H1 (cell line): ENCODE measurements at regions not wholly inside any gene's neighbourhood (a gene's known extent, or its start where the extent isn't known, plus 50 kb on each side); places are given as distances from the start of the nearest gene placed in this dataset.

Source experiments
- CTCF ChIA-PET: fragments of 300-600 bp; sonication (Branson Sonifier 250); formaldehyde crosslinking; loops from one replicate; lab custom pipeline; 2021; ENCODE audit not compliant: partially characterized antibody; lab: Charles Lee
- POLR2A ChIA-PET: fragments of 300-600 bp; sonication (Branson Sonifier 250); formaldehyde crosslinking; loops from one replicate; lab custom pipeline; 2021; ENCODE audit warnings: inconsistent platforms; ENCODE audit not compliant: partially characterized antibody; lab: Charles Lee
- DNase-seq, 2 experiments: peaks; one replicate each; pipeline versions ENCODE4 v3.0.0 to v3.0.0-alpha.2; 2010 to 2022; ENCODE audit warnings: low spot score in 2 of 2, low read depth in 1 of 2, mixed read lengths in 1 of 2
- FAIRE-seq: peaks from 2 replicates; lab custom pipeline; 2011; peaks lifted over from hg19 to GRCh38; lab: Jason Lieb, UNC
- H2AFZ ChIP-seq: 2 replicates; pipeline ENCODE4 v1.8.1; 2012; ENCODE audit warnings: low read length, inconsistent platforms
- H2AK5ac ChIP-seq: 2 replicates; pipeline ENCODE4 v1.6.1; 2013; ENCODE audit warnings: low read depth, low read length
- H2BK120ac ChIP-seq: replicated peaks from 2 replicates; pipeline ENCODE3; 2013; ENCODE audit warnings: low read depth, low read length, inconsistent platforms
- H2BK12ac ChIP-seq: 2 replicates; pipeline ENCODE4 v1.6.1; 2013; ENCODE audit warnings: low read depth, low read length
- H2BK15ac ChIP-seq: 2 replicates; pipeline ENCODE4 v1.6.1; 2013; ENCODE audit warnings: low read length
- H2BK20ac ChIP-seq: 2 replicates; pipeline ENCODE4 v1.6.1; 2013; ENCODE audit warnings: low read length
- H2BK5ac ChIP-seq: 2 replicates; pipeline ENCODE4 v1.6.1; 2013; ENCODE audit warnings: low read depth, low read length
- H3K14ac ChIP-seq: 2 replicates; pipeline ENCODE4 v1.6.1; 2013; ENCODE audit warnings: inconsistent platforms; ENCODE audit not compliant: insufficient read length
- H3K18ac ChIP-seq: 2 replicates; pipeline ENCODE4 v1.6.1; 2013; ENCODE audit warnings: low read length; ENCODE audit errors: extremely low read depth
- H3K23ac ChIP-seq: 2 replicates; pipeline ENCODE4 v1.6.1; 2013; ENCODE audit warnings: inconsistent platforms; ENCODE audit not compliant: insufficient read length
- H3K23me2 ChIP-seq: 2 replicates; pipeline ENCODE4 v1.6.1; 2013; ENCODE audit warnings: low read depth, low read length
- H3K27ac ChIP-seq: 2 replicates; pipeline ENCODE4 v1.6.1; 2011; ENCODE audit warnings: low read depth, low read length, inconsistent platforms
- H3K27me3 ChIP-seq, 4 experiments: replicated peaks in 1 of 4; 1 replicate in 1 of 4; 2 replicates in 3 of 4; pipeline versions ENCODE4 v1.6.1 to v1.8.1; 2011 to 2013; ENCODE audit warnings: low read length in 3 of 4, mild to moderate bottlenecking in 3 of 4, inconsistent platforms in 2 of 4, mixed read lengths in 2 of 4, moderate library complexity in 1 of 4; ENCODE audit not compliant: control insufficient read depth in 3 of 4, insufficient read depth in 3 of 4; ENCODE audit errors: extremely low read depth in 1 of 4
- H3K36me3 ChIP-seq, 4 experiments: 2 replicates each; pipeline versions ENCODE4 v1.6.1 to v1.8.1; 2011 to 2013; ENCODE audit warnings: mild to moderate bottlenecking in 4 of 4, low read length in 3 of 4, moderate library complexity in 2 of 4, control low read depth in 1 of 4, inconsistent platforms in 1 of 4; ENCODE audit not compliant: insufficient read depth in 4 of 4, control insufficient read depth in 2 of 4
- H3K4ac ChIP-seq: replicated peaks from 2 replicates; pipeline ENCODE3; 2013; ENCODE audit warnings: low read length, low read depth, mixed read lengths, inconsistent platforms; ENCODE audit not compliant: insufficient read length
- H3K4me1 ChIP-seq, 4 experiments: replicated peaks in 1 of 4; 1 replicate in 1 of 4; 2 replicates in 3 of 4; pipeline versions ENCODE4 v1.6.1 to v1.8.1; 2011 to 2013; ENCODE audit warnings: low read length in 3 of 4, inconsistent platforms in 2 of 4, mixed read lengths in 1 of 4; ENCODE audit not compliant: insufficient read depth in 4 of 4, control insufficient read depth in 3 of 4
- H3K4me2 ChIP-seq, 2 experiments: 2 replicates each; pipeline versions ENCODE4 v1.6.1 to v1.8.1; 2011 to 2013; ENCODE audit warnings: low read depth in 2 of 2, low read length in 2 of 2, control low read depth in 1 of 2, inconsistent platforms in 1 of 2, mild to moderate bottlenecking in 1 of 2; ENCODE audit not compliant: insufficient read depth in 1 of 2
- H3K4me3 ChIP-seq, 4 experiments: fragments of 200-600, 300-600 bp in 1 of 4; sonication (generic), shearing (Covaris generic), sonication (Bioruptor Twin) in 1 of 4; 2 replicates each; pipeline versions ENCODE4 v1.5.1 to v1.8.1; 2011 to 2016; ENCODE audit warnings: low read length in 4 of 4, low read depth in 3 of 4, control low read depth in 2 of 4, inconsistent platforms in 2 of 4, mild to moderate bottlenecking in 2 of 4, mixed read lengths in 1 of 4, moderate library complexity in 1 of 4; ENCODE audit not compliant: insufficient read depth in 2 of 4; ENCODE audit errors: extremely low read depth in 1 of 4
- H3K56ac ChIP-seq: replicated peaks from 2 replicates; pipeline ENCODE3; 2013; ENCODE audit warnings: low read depth, mild to moderate bottlenecking, mixed read lengths, low read length, inconsistent platforms; ENCODE audit not compliant: insufficient read length
- H3K79me1 ChIP-seq: 2 replicates; pipeline ENCODE4 v1.6.1; 2013; ENCODE audit warnings: low read depth, low read length, control low read depth
- H3K79me2 ChIP-seq, 2 experiments: 2 replicates each; pipeline versions ENCODE4 v1.6.1 to v1.8.1; 2012 to 2013; ENCODE audit warnings: low read length in 2 of 2, mild to moderate bottlenecking in 2 of 2, inconsistent platforms in 1 of 2; ENCODE audit not compliant: insufficient read depth in 2 of 2, control insufficient read depth in 1 of 2
- H3K9ac ChIP-seq, 4 experiments: replicated peaks in 1 of 4; 1 replicate in 1 of 4; 2 replicates in 3 of 4; pipeline versions ENCODE4 v1.6.1 to v1.8.1; 2011 to 2013; ENCODE audit warnings: low read depth in 3 of 4, low read length in 3 of 4, control low read depth in 2 of 4, mild to moderate bottlenecking in 2 of 4, moderate library complexity in 2 of 4, inconsistent platforms in 1 of 4; ENCODE audit errors: extremely low read depth in 1 of 4
- H3K9me3 ChIP-seq, 2 experiments: 2 replicates each; pipeline versions ENCODE4 v1.6.1 to v1.8.1; 2012 to 2013; ENCODE audit warnings: mild to moderate bottlenecking in 2 of 2, moderate library complexity in 2 of 2, control low read depth in 1 of 2, inconsistent platforms in 1 of 2, low read depth in 1 of 2, low read length in 1 of 2, mixed read lengths in 1 of 2; ENCODE audit not compliant: insufficient read depth in 2 of 2
- H4K20me1 ChIP-seq, 2 experiments: replicated peaks in 1 of 2; 2 replicates each; pipeline versions ENCODE3 to v1.8.1; 2011 to 2013; ENCODE audit warnings: inconsistent platforms in 2 of 2, low read length in 2 of 2, mild to moderate bottlenecking in 1 of 2; ENCODE audit not compliant: insufficient read depth in 2 of 2, control insufficient read depth in 1 of 2
- H4K5ac ChIP-seq: 2 replicates; pipeline ENCODE4 v1.6.1; 2013; ENCODE audit warnings: low read length, low read depth, mixed read lengths, inconsistent platforms; ENCODE audit not compliant: insufficient read length
- H4K8ac ChIP-seq: 2 replicates; pipeline ENCODE4 v1.8.0; 2013; ENCODE audit warnings: mild to moderate bottlenecking, moderate library complexity, low read length, inconsistent platforms; ENCODE audit not compliant: insufficient read depth; ENCODE audit errors: extremely low read depth
- H4K91ac ChIP-seq: replicated peaks from 2 replicates; pipeline ENCODE3; 2013; ENCODE audit warnings: low read length, mixed read lengths, inconsistent platforms; ENCODE audit not compliant: insufficient read length
- CHD2 ChIP-seq: IDR thresholded peaks from 2 replicates; pipeline ENCODE4 v1.6.1; 2012; ENCODE audit warnings: low read length, improper control_type of control experiment
- GABPA ChIP-seq: IDR thresholded peaks from 2 replicates; pipeline ENCODE4 v1.6.1; 2011; ENCODE audit warnings: mild to moderate bottlenecking, low read length, moderate library complexity, borderline replicate concordance; ENCODE audit not compliant: insufficient read depth
- JUND ChIP-seq: IDR thresholded peaks from 2 replicates; pipeline ENCODE4 v1.6.1; 2011; ENCODE audit warnings: mild to moderate bottlenecking, improper control_type of control experiment, low read length
- KDM1A ChIP-seq: fragments of 200-600, 300-600 bp; sonication (generic); IDR thresholded peaks from 2 replicates; pipeline ENCODE4 v1.7.1; 2016; ENCODE audit warnings: mild to moderate bottlenecking, low read length, borderline replicate concordance
- MAX ChIP-seq: IDR thresholded peaks from 2 replicates; pipeline ENCODE4 v1.6.1; 2012; ENCODE audit warnings: inconsistent platforms
- NANOG ChIP-seq: IDR thresholded peaks from 2 replicates; pipeline ENCODE4 v1.6.1; 2011; ENCODE audit warnings: low read length, low read depth, mild to moderate bottlenecking, inconsistent platforms; ENCODE audit not compliant: insufficient read depth, poor library complexity, severe bottlenecking
- POLR2A ChIP-seq, 2 experiments: IDR thresholded peaks; 1 replicate in 1 of 2; 2 replicates in 1 of 2; pipeline ENCODE4 v1.6.1; 2011; ENCODE audit warnings: low read depth in 2 of 2, low read length in 2 of 2, mild to moderate bottlenecking in 2 of 2; ENCODE audit errors: control extremely low read depth in 1 of 2
- TAF7 ChIP-seq: optimal IDR thresholded peaks from 2 replicates; pipeline ENCODE3; 2011; ENCODE audit warnings: low read depth, mild to moderate bottlenecking, inconsistent platforms, low read length, moderate library complexity, borderline replicate concordance
- WGBS, 2 experiments: shearing (Covaris generic) in 1 of 2; methylation state at CpG; one replicate each; pipeline versions ENCODE4 v1.1.6 to v1.1.7; 2013 to 2015; ENCODE audit warnings: low lambda C conversion rate in 2 of 2, mixed read lengths in 2 of 2, inconsistent platforms in 1 of 2, low coverage in 1 of 2, missing lambda C conversion rate in 1 of 2; ENCODE audit not compliant: insufficient replicate concordance in 2 of 2, insufficient coverage in 1 of 2, insufficient read length in 1 of 2; ENCODE audit errors: extremely low coverage in 1 of 2, missing lambda C conversion rate in 1 of 2; 5-methylcytosine and 5-hydroxymethylcytosine counted together
- TF ChIP-seq, protein P1 (sequence below): IDR thresholded peaks from 2 replicates; pipeline ENCODE4 v1.6.1; 2011; ENCODE audit warnings: low read depth, mild to moderate bottlenecking, low read length; ENCODE audit not compliant: insufficient read depth

DNA sequence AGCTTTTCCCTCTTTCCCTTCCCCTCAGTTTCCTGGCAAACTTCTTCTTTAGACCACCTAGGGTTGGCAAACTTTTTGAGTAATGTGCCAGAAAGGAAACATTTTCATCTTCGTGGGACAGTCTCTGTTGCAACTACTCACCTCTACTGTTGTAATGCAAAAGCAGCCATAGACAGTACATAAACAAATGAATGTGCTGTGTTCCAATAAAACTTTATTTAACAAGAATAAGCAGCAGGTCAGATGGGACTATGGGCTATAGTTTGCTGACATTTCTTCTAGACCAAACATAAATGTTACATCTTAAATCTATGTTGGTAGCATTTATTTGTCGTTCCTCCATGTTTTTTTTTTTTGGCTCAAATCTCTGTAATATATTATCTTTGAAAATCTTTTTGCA is 552.4 kb downstream of the EDEM1 start:
- 83% methylated on average over 2 of the region's 2 CpGs; no CpG with 5 or more reads in 1 of the 2 experiments for WGBS, 2 experiments
- ChIA-PET POLR2A (no interaction called here), CTCF (no interaction called here)
- no peak overlapping the region for H2BK15ac ChIP-seq
- no peak overlapping the region for H4K5ac ChIP-seq
- no peak overlapping the region for H3K4me3 ChIP-seq
- H3K9ac ChIP-seq, result no peak overlapping the region
- H3K23me2 ChIP-seq, result no peaks in the 10 kb centered on the region
- no peak overlapping the region for H3K14ac ChIP-seq
- H3K9me3 ChIP-seq, result no peaks in the 10 kb centered on the region
- H3K36me3 ChIP-seq, result no peaks in the 10 kb centered on the region
- no peaks in the 10 kb centered on the region for H3K79me1 ChIP-seq
- no peak overlapping the region for H4K8ac ChIP-seq
- no peak overlapping the region for H3K4me2 ChIP-seq
- no peak overlapping the region for H3K23ac ChIP-seq
- H3K56ac ChIP-seq, result no peak overlapping the region
- no peak overlapping the region for H3K4ac ChIP-seq
- no peak overlapping the region for H2BK12ac ChIP-seq
- H3K27me3 ChIP-seq, result no peaks in the 10 kb centered on the region
- H4K91ac ChIP-seq, result no peak overlapping the region
- no peaks in the 10 kb centered on the region for H4K20me1 ChIP-seq
- no peak overlapping the region for H3K27ac ChIP-seq
- no peaks in the 10 kb centered on the region for H3K4me1 ChIP-seq
- no peak for DNase-seq
- H2BK120ac ChIP-seq, result no peak overlapping the region
- H2BK20ac ChIP-seq, result no peak overlapping the region
- H3K79me2 ChIP-seq, result no peaks in the 10 kb centered on the region
- no peak overlapping the region for H2AK5ac ChIP-seq
- no peak for FAIRE-seq
- no peak for TF ChIP-seq GABPA
- no peak for TF ChIP-seq CHD2
- TF ChIP-seq, protein P1, sequence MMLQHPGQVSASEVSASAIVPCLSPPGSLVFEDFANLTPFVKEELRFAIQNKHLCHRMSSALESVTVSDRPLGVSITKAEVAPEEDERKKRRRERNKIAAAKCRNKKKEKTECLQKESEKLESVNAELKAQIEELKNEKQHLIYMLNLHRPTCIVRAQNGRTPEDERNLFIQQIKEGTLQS, result no peak
- no peak for TF ChIP-seq JUND
- TF ChIP-seq TAF7, result no peak
- TF ChIP-seq POLR2A (IDR thresholded peaks at IDR 0.05; ENCODE audit: control extremely low read depth in 1 of 2, low read depth in 2 of 2, low read length in 2 of 2), result no peak
- no peak for TF ChIP-seq NANOG
- TF ChIP-seq MAX, result no peak
- TF ChIP-seq KDM1A, result no peak
- TF ChIP-seq, all 59 proteins: peak for 0
- H2AFZ ChIP-seq, result no peak overlapping the region
- H2BK5ac ChIP-seq, result no peak overlapping the region
- H3K18ac ChIP-seq, result no peak overlapping the region
